ENCODE measurements at regions not wholly inside any gene's neighbourhood (a gene's known extent, or its start where the extent isn't known, plus 50 kb on each side); places are given as distances from the start of the nearest gene placed in this dataset.
"Not testable (repeated sequence)": the region's sequence is repeated elsewhere in the genome, so short reads cannot be mapped to it uniquely, and the experiment has no call there.

GRCh38 chr20:1747953-1748577 is 90.5 kb upstream of the SIRPG start:
- peaks cover 0 to 11% (median 0%) of the 10 kb centered on the region in 3 donors for H3K27me3 ChIP-seq (ENCODE audit: control insufficient read depth in 3 of 3, insufficient read depth in 3 of 3, low read length in 2 of 3)
- ATAC-seq (ENCODE audit: insufficient read depth, low FRiP score) (no peak), DNase-seq (no peak)
- no peak overlapping the region for H3K4me3 ChIP-seq
- H3K9me3 ChIP-seq (ENCODE audit: control insufficient read depth in 4 of 4, insufficient read depth in 3 of 4, low read length in 3 of 4) = no peaks in the 10 kb centered on the region
- H3K36me3 ChIP-seq (ENCODE audit: control insufficient read depth in 4 of 4, insufficient read depth in 4 of 4, low read length in 4 of 4) = no peaks in the 10 kb centered on the region
- no peak overlapping the region for H3K9ac ChIP-seq (ENCODE audit: insufficient read depth in 1 of 2, low read length in 2 of 2)
- H3K27ac ChIP-seq (ENCODE audit: low read depth in 1 of 2, low read length in 1 of 2) = no peak overlapping the region
- 53 to 86% methylated on average over 3 of the region's 3 CpGs for WGBS, 2 donors
- no peaks in the 10 kb centered on the region for H3K4me1 ChIP-seq (ENCODE audit: control insufficient read depth in 5 of 5, insufficient read depth in 5 of 5, low read length in 5 of 5)
- no peak for TF ChIP-seq CTCF (IDR thresholded peaks at IDR 0.05; ENCODE audit: control extremely low read depth, extremely low read depth)

GRCh38 chr20:1742049-1742434 is 84.5 kb upstream of the SIRPG start:
- H3K36me3 ChIP-seq (ENCODE audit: control insufficient read depth in 4 of 4, insufficient read depth in 4 of 4, low read length in 4 of 4); H3K9me3 ChIP-seq (ENCODE audit: control insufficient read depth in 4 of 4, insufficient read depth in 3 of 4, low read length in 3 of 4); DNase-seq; ATAC-seq (ENCODE audit: insufficient read depth, low FRiP score); H3K4me3 ChIP-seq; H3K9ac ChIP-seq (ENCODE audit: insufficient read depth in 1 of 2, low read length in 2 of 2); H3K27me3 ChIP-seq (ENCODE audit: control insufficient read depth in 3 of 3, insufficient read depth in 3 of 3, low read length in 2 of 3); H3K4me1 ChIP-seq (ENCODE audit: control insufficient read depth in 5 of 5, insufficient read depth in 5 of 5, low read length in 5 of 5); H3K27ac ChIP-seq (ENCODE audit: low read depth in 1 of 2, low read length in 1 of 2): not testable (repeated sequence)
- 55 to 73% methylated on average over 3 of the region's 4 CpGs for WGBS, 2 donors

GRCh38 chr20:1741309-1742048 is 83.9 kb upstream of the SIRPG start:
- no peaks in the 10 kb centered on the region for H3K36me3 ChIP-seq (ENCODE audit: control insufficient read depth in 4 of 4, insufficient read depth in 4 of 4, low read length in 4 of 4)
- no peaks in the 10 kb centered on the region for H3K9me3 ChIP-seq (ENCODE audit: control insufficient read depth in 4 of 4, insufficient read depth in 3 of 4, low read length in 3 of 4)
- H3K4me3 ChIP-seq = no peak overlapping the region
- H3K27me3 ChIP-seq (ENCODE audit: control insufficient read depth in 3 of 3, insufficient read depth in 3 of 3, low read length in 2 of 3) = no peaks in the 10 kb centered on the region
- DNase-seq (no peak), ATAC-seq (ENCODE audit: insufficient read depth, low FRiP score) (no peak)
- WGBS, 2 donors = 34 to 68% methylated on average over 6 of the region's 6 CpGs
- no peak overlapping the region for H3K9ac ChIP-seq (ENCODE audit: insufficient read depth in 1 of 2, low read length in 2 of 2)
- H3K4me1 ChIP-seq (ENCODE audit: control insufficient read depth in 5 of 5, insufficient read depth in 5 of 5, low read length in 5 of 5) = no peaks in the 10 kb centered on the region
- no peak for TF ChIP-seq CTCF (IDR thresholded peaks at IDR 0.05; ENCODE audit: control extremely low read depth, extremely low read depth)
- H3K27ac ChIP-seq (ENCODE audit: low read depth in 1 of 2, low read length in 1 of 2) = no peak overlapping the region

GRCh38 chr20:1737134-1737533 is 79.6 kb upstream of the SIRPG start:
- H3K9me3 ChIP-seq (ENCODE audit: control insufficient read depth in 4 of 4, insufficient read depth in 3 of 4, low read length in 3 of 4) = no peaks in the 10 kb centered on the region
- TF ChIP-seq CTCF (IDR thresholded peaks at IDR 0.05; ENCODE audit: control extremely low read depth, extremely low read depth) = no peak
- no peak for DNase-seq
- H3K36me3 ChIP-seq (ENCODE audit: control insufficient read depth in 4 of 4, insufficient read depth in 4 of 4, low read length in 4 of 4) = no peaks in the 10 kb centered on the region
- no peaks in the 10 kb centered on the region for H3K27me3 ChIP-seq (ENCODE audit: control insufficient read depth in 3 of 3, insufficient read depth in 3 of 3, low read length in 2 of 3)
- 87 to 93% methylated on average over 1 of the region's 1 CpG for WGBS, 2 donors
- no peak overlapping the region for H3K27ac ChIP-seq (ENCODE audit: low read depth in 1 of 2, low read length in 1 of 2)
- no peak overlapping the region for H3K4me3 ChIP-seq
- H3K9ac ChIP-seq (ENCODE audit: insufficient read depth in 1 of 2, low read length in 2 of 2) = no peak overlapping the region
- H3K4me1 ChIP-seq (ENCODE audit: control insufficient read depth in 5 of 5, insufficient read depth in 5 of 5, low read length in 5 of 5) = no peaks in the 10 kb centered on the region
- no peak for ATAC-seq (ENCODE audit: insufficient read depth, low FRiP score)
